Panc1 (cell line): ENCODE measurements at regions not wholly inside any gene's neighbourhood (a gene's known extent, or its start where the extent isn't known, plus 50 kb on each side); places are given as distances from the start of the nearest gene placed in this dataset.

Experiments used
- CTCF ChIP-seq: fragments of 450-650 bp; IDR thresholded peaks from 2 replicates; pipeline ENCODE4 v1.5.1; 2017; ENCODE audit warnings: mild to moderate bottlenecking
- POLR2AphosphoS5 ChIP-seq: IDR thresholded peaks from 2 replicates; pipeline ENCODE4 v1.6.1; 2012; ENCODE audit warnings: mild to moderate bottlenecking, low read depth, low read length, moderate library complexity
- SIN3A ChIP-seq: IDR thresholded peaks from 2 replicates; pipeline ENCODE4 v1.6.1; 2012; ENCODE audit warnings: low read depth, mild to moderate bottlenecking, low read length, moderate library complexity, borderline replicate concordance; ENCODE audit not compliant: insufficient read depth
- TCF7L2 ChIP-seq: IDR thresholded peaks from 2 replicates; pipeline ENCODE4 v1.6.1; 2011; ENCODE audit warnings: mild to moderate bottlenecking, low read depth, low read length, inconsistent platforms

- TF ChIP-seq CTCF: no peak
- TF ChIP-seq TCF7L2: no peak
- no peak for TF ChIP-seq SIN3A
- no peak for TF ChIP-seq POLR2AphosphoS5
Observed at GRCh38 chr12:127936463-127936862, 330.5 kb upstream of the TMEM132C start.
